ENCODE measurements at regions not wholly inside any gene's neighbourhood (a gene's known extent, or its start where the extent isn't known, plus 50 kb on each side); places are given as distances from the start of the nearest gene placed in this dataset.

DNA sequence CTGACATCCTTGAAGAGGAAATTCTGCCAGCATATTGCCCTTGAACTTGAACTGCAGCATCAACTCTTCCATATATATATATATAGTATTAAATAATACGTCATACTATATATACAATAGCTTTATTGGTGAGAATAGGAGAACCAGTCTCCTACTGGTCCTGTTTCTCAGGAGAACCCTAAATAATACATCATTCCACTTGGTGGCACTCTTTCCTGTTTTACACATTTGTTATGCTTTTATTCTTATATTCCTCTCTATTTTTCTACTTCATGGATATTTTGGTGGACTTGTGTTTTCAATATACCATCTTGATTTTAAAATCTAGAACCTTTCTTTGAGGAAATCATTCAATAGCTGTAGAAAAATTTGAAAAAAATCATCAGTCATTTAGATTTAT is 193.3 kb downstream of the TRPC6 start:
- Histone ChIP-seq H3K79me2 (ENCODE audit: control insufficient read depth, insufficient read depth, low read length) (no peaks in the 10 kb centered on the region), H3K27ac (ENCODE audit: insufficient read depth, low read depth, low read length) (no peak overlapping the region), H3K27me3 (ENCODE audit: control insufficient read depth in 2 of 2, insufficient read depth in 2 of 2, low read length in 2 of 2) (no peaks in the 10 kb centered on the region), H4K20me1 (replicated peaks; ENCODE audit: control insufficient read depth, extremely low read depth, insufficient read depth, low read length) (no peaks in the 10 kb centered on the region), H3K9me1 (replicated peaks; ENCODE audit: control insufficient read depth, extremely low read depth, insufficient read depth, low read length) (no peaks in the 10 kb centered on the region), H3K36me3 (ENCODE audit: control insufficient read depth in 2 of 2, extremely low read depth in 1 of 2, insufficient read depth in 2 of 2, low read length in 2 of 2) (no peaks in the 10 kb centered on the region), H3K9ac (replicated peaks; ENCODE audit: extremely low read depth, insufficient read depth, low read length) (no peak overlapping the region), H3K4me3 (replicated peaks in 1 of 3; ENCODE audit: insufficient read depth in 1 of 3, low read depth in 1 of 3, low read length in 3 of 3) (no peak overlapping the region), H3K4me2 (ENCODE audit: insufficient read depth, low read length) (no peak overlapping the region), H3K9me3 (replicated peaks; ENCODE audit: control insufficient read depth, insufficient read depth, low read length) (no peaks in the 10 kb centered on the region), H3K4me1 (ENCODE audit: control insufficient read depth, extremely low read depth, insufficient read depth, low read length) (no peaks in the 10 kb centered on the region), H2AFZ (ENCODE audit: low read depth, low read length) (no peak overlapping the region)
- TF ChIP-seq POLR2AphosphoS5 (IDR thresholded peaks at IDR 0.05; ENCODE audit: insufficient read depth, low read depth, low read length) (no peak), EZH2 (IDR thresholded peaks at IDR 0.05; ENCODE audit: borderline replicate concordance, low read depth, low read length, severe bottlenecking) (no peak), MYC (IDR thresholded peaks at IDR 0.05; ENCODE audit: low read depth, low read length) (no peak)
- ChIA-PET POLR2A (no interaction called here), CTCF (no interaction called here)
- intact Hi-C loops (cut with micrococcal nuclease) (loop anchor here (2.0 kb wide), 1 partner anchor 458 kb away; no protein-coding TSS in a partner anchor), dilution Hi-C loops (cut with MboI; ENCODE audit: extremely low pct_ligation_motif_present, low sequenced_read_pairs) (no loop called here)
- FAIRE-seq (no peak), DNase-seq (ENCODE audit: low read depth, low spot score) (no peak)
- BruUV-seq (replicated peaks) = no TSS peak

DNA sequence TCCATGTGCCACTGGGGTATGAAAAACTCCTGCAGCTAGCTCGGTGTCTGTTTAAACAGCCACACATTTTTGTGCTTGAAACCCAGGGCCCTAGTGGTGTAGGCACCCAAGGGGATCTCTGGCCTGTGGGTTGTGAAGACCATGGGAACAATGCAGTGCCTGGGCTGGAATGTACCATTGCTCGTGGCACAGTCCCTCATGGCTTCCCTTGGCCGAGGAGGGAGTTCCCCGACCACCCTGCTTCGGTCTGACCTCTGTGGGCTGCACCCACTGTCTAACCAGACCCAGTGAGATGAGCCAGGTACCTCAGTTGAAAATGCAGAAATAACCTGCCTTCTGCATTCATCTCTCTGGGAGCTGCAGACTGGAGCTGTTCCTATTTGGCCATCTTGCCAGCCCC is 214.0 kb downstream of the TRPC6 start:
- H3K27ac ChIP-seq (ENCODE audit: insufficient read depth, low read depth, low read length) = no peak overlapping the region
- no peaks in the 10 kb centered on the region for H3K36me3 ChIP-seq (ENCODE audit: control insufficient read depth in 2 of 2, extremely low read depth in 1 of 2, insufficient read depth in 2 of 2, low read length in 2 of 2)
- dilution Hi-C loops (cut with MboI; ENCODE audit: extremely low pct_ligation_motif_present, low sequenced_read_pairs) (no loop called here), intact Hi-C loops (cut with micrococcal nuclease) (no loop called here)
- no peak for TF ChIP-seq POLR2A (IDR thresholded peaks at IDR 0.05; ENCODE audit: low read depth, low read length)
- TF ChIP-seq MYC (IDR thresholded peaks at IDR 0.05; ENCODE audit: low read depth, low read length) = no peak
- TF ChIP-seq FOS (IDR thresholded peaks at IDR 0.05; ENCODE audit: borderline replicate concordance, insufficient read depth, low read length) = no peak
- TF ChIP-seq GATA2 (IDR thresholded peaks at IDR 0.05; ENCODE audit: insufficient read depth, insufficient read length, low read depth, low read length) = no peak
- TF ChIP-seq EZH2 (IDR thresholded peaks at IDR 0.05; ENCODE audit: borderline replicate concordance, low read depth, low read length, severe bottlenecking) = no peak
- no peak for TF ChIP-seq POLR2AphosphoS5 (IDR thresholded peaks at IDR 0.05; ENCODE audit: insufficient read depth, low read depth, low read length)
- TF ChIP-seq, protein P1, sequence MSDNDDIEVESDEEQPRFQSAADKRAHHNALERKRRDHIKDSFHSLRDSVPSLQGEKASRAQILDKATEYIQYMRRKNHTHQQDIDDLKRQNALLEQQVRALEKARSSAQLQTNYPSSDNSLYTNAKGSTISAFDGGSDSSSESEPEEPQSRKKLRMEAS (IDR thresholded peaks at IDR 0.05; ENCODE audit: insufficient read depth, insufficient read length) = no peak
- no peak for TF ChIP-seq JUN (IDR thresholded peaks at IDR 0.05; ENCODE audit: borderline replicate concordance, insufficient read depth, insufficient read length, low read depth)
- TF ChIP-seq, protein P2, sequence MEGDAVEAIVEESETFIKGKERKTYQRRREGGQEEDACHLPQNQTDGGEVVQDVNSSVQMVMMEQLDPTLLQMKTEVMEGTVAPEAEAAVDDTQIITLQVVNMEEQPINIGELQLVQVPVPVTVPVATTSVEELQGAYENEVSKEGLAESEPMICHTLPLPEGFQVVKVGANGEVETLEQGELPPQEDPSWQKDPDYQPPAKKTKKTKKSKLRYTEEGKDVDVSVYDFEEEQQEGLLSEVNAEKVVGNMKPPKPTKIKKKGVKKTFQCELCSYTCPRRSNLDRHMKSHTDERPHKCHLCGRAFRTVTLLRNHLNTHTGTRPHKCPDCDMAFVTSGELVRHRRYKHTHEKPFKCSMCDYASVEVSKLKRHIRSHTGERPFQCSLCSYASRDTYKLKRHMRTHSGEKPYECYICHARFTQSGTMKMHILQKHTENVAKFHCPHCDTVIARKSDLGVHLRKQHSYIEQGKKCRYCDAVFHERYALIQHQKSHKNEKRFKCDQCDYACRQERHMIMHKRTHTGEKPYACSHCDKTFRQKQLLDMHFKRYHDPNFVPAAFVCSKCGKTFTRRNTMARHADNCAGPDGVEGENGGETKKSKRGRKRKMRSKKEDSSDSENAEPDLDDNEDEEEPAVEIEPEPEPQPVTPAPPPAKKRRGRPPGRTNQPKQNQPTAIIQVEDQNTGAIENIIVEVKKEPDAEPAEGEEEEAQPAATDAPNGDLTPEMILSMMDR (IDR thresholded peaks at IDR 0.05; ENCODE audit: extremely low read depth in 1 of 2, insufficient read depth in 1 of 2, low read depth in 1 of 2, low read length in 2 of 2) = no peak
- no peaks in the 10 kb centered on the region for H3K79me2 ChIP-seq (ENCODE audit: control insufficient read depth, insufficient read depth, low read length)
- CTCF ChIA-PET = no interaction called here
- no peak for FAIRE-seq
- no peaks in the 10 kb centered on the region for H3K27me3 ChIP-seq (ENCODE audit: control insufficient read depth in 2 of 2, insufficient read depth in 2 of 2, low read length in 2 of 2)
- no peak overlapping the region for H3K4me3 ChIP-seq (replicated peaks in 1 of 3; ENCODE audit: insufficient read depth in 1 of 3, low read depth in 1 of 3, low read length in 3 of 3)
- BruUV-seq (replicated peaks) = no TSS peak
- H3K4me2 ChIP-seq (ENCODE audit: insufficient read depth, low read length) = no peak overlapping the region
- H3K9me3 ChIP-seq (replicated peaks; ENCODE audit: control insufficient read depth, insufficient read depth, low read length) = peaks cover 2% of the 10 kb centered on the region
- no peaks in the 10 kb centered on the region for H3K4me1 ChIP-seq (ENCODE audit: control insufficient read depth, extremely low read depth, insufficient read depth, low read length)
- no peak for DNase-seq (ENCODE audit: low read depth, low spot score)
- H3K9me1 ChIP-seq (replicated peaks; ENCODE audit: control insufficient read depth, extremely low read depth, insufficient read depth, low read length) = no peaks in the 10 kb centered on the region
- no peak overlapping the region for H2AFZ ChIP-seq (ENCODE audit: low read depth, low read length)
- H4K20me1 ChIP-seq (replicated peaks; ENCODE audit: control insufficient read depth, extremely low read depth, insufficient read depth, low read length) = no peaks in the 10 kb centered on the region
- H3K9ac ChIP-seq (replicated peaks; ENCODE audit: extremely low read depth, insufficient read depth, low read length) = no peak overlapping the region
- POLR2A ChIA-PET = no interaction called here
